Upper lobe of right lung (tissue), 1 donor: ENCODE measurements at regions not wholly inside any gene's neighbourhood (a gene's known extent, or its start where the extent isn't known, plus 50 kb on each side); places are given as distances from the start of the nearest gene placed in this dataset.

Experiments
- ATAC-seq: fragments of 200-7000 bp; cut with Tn5 transposase; one replicate; pipeline ENCODE4 v1.9.1; 2020; ENCODE audit warnings: mild to moderate bottlenecking, moderate library complexity
- DNase-seq: peaks from one replicate; pipeline ENCODE4 v3.0.0-alpha.2; 2020
- H3K27ac ChIP-seq: fragments of 200-600 bp; one replicate; pipeline ENCODE4 v1.8.0; 2022
- H3K27me3 ChIP-seq: fragments of 200-600 bp; one replicate; pipeline ENCODE4 v1.8.0; 2022; ENCODE audit warnings: mild to moderate bottlenecking
- H3K36me3 ChIP-seq: fragments of 200-600 bp; one replicate; pipeline ENCODE4 v1.8.0; 2022
- H3K4me1 ChIP-seq: fragments of 200-600 bp; one replicate; pipeline ENCODE4 v1.8.0; 2022
- H3K4me3 ChIP-seq: fragments of 200-600 bp; one replicate; pipeline ENCODE4 v1.8.0; 2022; ENCODE audit warnings: mild to moderate bottlenecking
- H3K9me3 ChIP-seq: fragments of 200-600 bp; one replicate; pipeline ENCODE4 v1.8.0; 2022
- intact Hi-C: fragments of 100-400 bp; cut with DNase I; formaldehyde crosslinking; loops from one replicate; pipeline ENCODE4 v1.11.0; 2022
- TF ChIP-seq, protein P1 (sequence below): fragments of 200-600 bp; IDR thresholded peaks from one replicate; pipeline ENCODE4 v1.8.0; 2022; ENCODE audit warnings: antibody characterized with exemption
- donor health status: DM: no; HTN: yes; CAD: no; lungs with severe emphysema.

DNA sequence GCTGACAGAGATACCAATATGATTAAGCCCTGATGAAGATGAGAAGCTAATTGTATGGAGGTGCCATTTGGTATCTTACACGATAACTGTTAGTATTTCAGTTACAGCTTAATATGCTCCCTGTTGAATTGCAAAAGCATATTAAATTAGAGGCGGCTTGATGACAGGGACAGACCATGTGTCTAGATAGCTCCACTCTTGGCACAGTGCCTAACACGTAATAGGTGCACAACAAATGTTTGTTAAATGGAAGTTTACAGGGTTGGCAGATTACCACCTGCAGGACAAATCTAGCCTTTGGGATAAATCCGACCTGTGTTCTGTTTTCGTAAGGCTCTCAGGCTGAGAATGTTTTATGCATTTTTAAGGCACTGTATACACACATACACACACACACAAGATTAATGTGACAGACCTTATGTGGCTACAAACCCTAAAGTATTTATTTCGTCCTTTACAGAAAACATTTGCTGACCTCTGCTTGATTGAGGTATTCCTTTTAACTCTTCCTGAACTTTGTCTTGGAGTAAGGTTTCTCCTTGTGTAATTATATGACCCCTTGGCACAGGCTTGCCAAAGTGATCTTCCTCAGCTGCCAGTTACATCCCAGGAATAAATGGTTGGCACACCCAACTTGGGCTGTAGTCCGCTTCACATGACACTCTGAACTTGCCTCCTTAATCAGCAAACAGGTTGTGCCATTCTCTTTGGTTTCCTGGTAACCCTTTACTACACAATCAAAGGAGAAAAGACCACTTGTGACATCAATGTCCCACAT is 348.9 kb downstream of the HRH4 start:
- ATAC-seq: no peak
- no peak overlapping the region for H3K27ac ChIP-seq

GRCh38 chr18:24810561-24811305 is 350.3 kb downstream of the HRH4 start:
- TF ChIP-seq, protein P1, sequence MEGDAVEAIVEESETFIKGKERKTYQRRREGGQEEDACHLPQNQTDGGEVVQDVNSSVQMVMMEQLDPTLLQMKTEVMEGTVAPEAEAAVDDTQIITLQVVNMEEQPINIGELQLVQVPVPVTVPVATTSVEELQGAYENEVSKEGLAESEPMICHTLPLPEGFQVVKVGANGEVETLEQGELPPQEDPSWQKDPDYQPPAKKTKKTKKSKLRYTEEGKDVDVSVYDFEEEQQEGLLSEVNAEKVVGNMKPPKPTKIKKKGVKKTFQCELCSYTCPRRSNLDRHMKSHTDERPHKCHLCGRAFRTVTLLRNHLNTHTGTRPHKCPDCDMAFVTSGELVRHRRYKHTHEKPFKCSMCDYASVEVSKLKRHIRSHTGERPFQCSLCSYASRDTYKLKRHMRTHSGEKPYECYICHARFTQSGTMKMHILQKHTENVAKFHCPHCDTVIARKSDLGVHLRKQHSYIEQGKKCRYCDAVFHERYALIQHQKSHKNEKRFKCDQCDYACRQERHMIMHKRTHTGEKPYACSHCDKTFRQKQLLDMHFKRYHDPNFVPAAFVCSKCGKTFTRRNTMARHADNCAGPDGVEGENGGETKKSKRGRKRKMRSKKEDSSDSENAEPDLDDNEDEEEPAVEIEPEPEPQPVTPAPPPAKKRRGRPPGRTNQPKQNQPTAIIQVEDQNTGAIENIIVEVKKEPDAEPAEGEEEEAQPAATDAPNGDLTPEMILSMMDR: no peak
- DNase-seq: no peak
- H3K36me3 ChIP-seq: no peaks in the 10 kb centered on the region
- no peaks in the 10 kb centered on the region for H3K9me3 ChIP-seq
- H3K27ac ChIP-seq: no peak overlapping the region
- intact Hi-C loops: no loop called here
- ATAC-seq: no peak
- H3K27me3 ChIP-seq: no peaks in the 10 kb centered on the region
- no peak overlapping the region for H3K4me3 ChIP-seq
- no peaks in the 10 kb centered on the region for H3K4me1 ChIP-seq

More for the DNA sequence above, 348.9 kb downstream of the HRH4 start:
- DNase-seq: no peak
- Histone ChIP-seq H3K9me3 (no peaks in the 10 kb centered on the region), H3K4me1 (no peaks in the 10 kb centered on the region), H3K36me3 (no peaks in the 10 kb centered on the region), H3K27me3 (no peaks in the 10 kb centered on the region), H3K4me3 (no peak overlapping the region)
- intact Hi-C loops: no loop called here
- TF ChIP-seq, protein P1: no peak

DNA sequence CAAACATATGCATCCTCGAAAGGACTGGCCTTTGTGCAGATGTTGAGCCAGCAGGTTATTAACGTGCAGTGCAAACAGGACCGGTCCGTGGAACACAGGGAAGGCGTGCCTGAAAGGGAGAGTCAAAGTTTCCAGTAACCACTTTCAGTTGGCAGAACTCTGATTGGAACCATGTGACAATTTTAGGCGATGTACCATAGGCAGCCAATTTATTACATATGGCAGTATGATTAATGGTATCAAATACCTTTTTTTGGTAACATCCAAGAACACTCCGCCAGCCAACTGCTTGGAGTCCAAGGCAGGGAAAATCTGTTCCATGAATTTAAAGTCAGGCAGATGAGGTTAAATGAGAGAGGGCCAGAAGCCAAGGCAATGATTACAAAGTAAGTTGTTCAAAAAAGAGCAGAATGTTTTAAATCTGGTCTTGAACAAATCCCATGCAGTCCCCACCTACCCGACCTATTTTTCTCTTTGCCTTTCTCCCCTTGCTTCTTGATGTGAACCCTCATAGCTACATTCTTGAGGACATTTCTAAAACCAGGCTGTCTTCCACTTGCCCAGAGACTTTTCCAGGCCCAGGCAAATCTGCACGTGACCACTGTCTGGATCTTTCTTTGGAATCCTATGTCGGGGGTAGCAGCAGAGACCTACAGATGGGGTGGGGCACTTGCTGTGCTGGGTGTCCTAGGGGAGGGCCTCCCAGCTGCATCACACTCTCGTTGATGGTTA is 351.7 kb downstream of the HRH4 start:
- intact Hi-C loops: no loop called here
- Histone ChIP-seq H3K27me3 (no peaks in the 10 kb centered on the region), H3K9me3 (no peaks in the 10 kb centered on the region), H3K4me3 (no peak overlapping the region), H3K27ac (no peak overlapping the region), H3K4me1 (no peaks in the 10 kb centered on the region), H3K36me3 (no peaks in the 10 kb centered on the region)
- TF ChIP-seq, protein P1: no peak
- no peak for ATAC-seq
- DNase-seq: no peak

GRCh38 chr18:24814521-24814920 is 354.1 kb downstream of the HRH4 start:
- Histone ChIP-seq H3K9me3 (no peaks in the 10 kb centered on the region), H3K27me3 (no peaks in the 10 kb centered on the region), H3K4me1 (no peaks in the 10 kb centered on the region), H3K4me3 (no peak overlapping the region), H3K27ac (no peak overlapping the region), H3K36me3 (no peaks in the 10 kb centered on the region)
- ATAC-seq (no peak), DNase-seq (no peak)
- intact Hi-C loops: no loop called here
- TF ChIP-seq, protein P1: no peak

- TF ChIP-seq, protein P1: no peak
- DNase-seq: no peak
- no peaks in the 10 kb centered on the region for H3K27me3 ChIP-seq
- H3K9me3 ChIP-seq: no peaks in the 10 kb centered on the region
- H3K36me3 ChIP-seq: no peaks in the 10 kb centered on the region
- H3K4me1 ChIP-seq: no peaks in the 10 kb centered on the region
- intact Hi-C loops: no loop called here
- no peak overlapping the region for H3K4me3 ChIP-seq
- ATAC-seq: no peak
- H3K27ac ChIP-seq: no peak overlapping the region
These were observed 356.7 kb downstream of the HRH4 start for GRCh38 chr18:24817150-24817549.
